Ovary (tissue), 7 donors: ENCODE measurements at regions not wholly inside any gene's neighbourhood (a gene's known extent, or its start where the extent isn't known, plus 50 kb on each side); places are given as distances from the start of the nearest gene placed in this dataset.

Source experiments
- DNase-seq, 5 donors: peaks; one replicate each; pipeline ENCODE4 v3.0.0-alpha.2; 2019 to 2020
- H3K27ac ChIP-seq, 2 donors: fragments of 200-600 bp; one replicate each; pipeline versions ENCODE4 v1.5.1 to v1.8.0; 2019 to 2022
- H3K27me3 ChIP-seq: fragments of 200-600 bp; one replicate; pipeline ENCODE4 v1.8.0; 2022
- H3K36me3 ChIP-seq: fragments of 200-600 bp; sonication (generic); one replicate; pipeline ENCODE4 v1.5.1; 2019
- H3K4me1 ChIP-seq: one replicate; pipeline ENCODE4 v1.8.1; 2013; ENCODE audit warnings: mild to moderate bottlenecking, moderate library complexity; ENCODE audit not compliant: insufficient read depth
- H3K4me3 ChIP-seq: fragments of 200-600 bp; sonication (generic); one replicate; pipeline ENCODE4 v1.5.1; 2017
- H3K9me3 ChIP-seq, 2 donors: fragments of 200-600 bp in 1 of 2; sonication (generic) in 1 of 2; one replicate each; pipeline versions ENCODE4 v1.5.1 to v1.8.1; 2013 to 2019; ENCODE audit warnings: mild to moderate bottlenecking in 1 of 2, moderate library complexity in 1 of 2
- CTCF ChIP-seq, 3 donors: fragments of 450-650 bp in 2 of 3; fragments of 200-600 bp in 1 of 3; IDR thresholded peaks; one replicate each; pipeline versions ENCODE4 v1.5.1 to v1.8.0; 2016 to 2022; ENCODE audit warnings: antibody characterized with exemption in 3 of 3, mild to moderate bottlenecking in 1 of 3
- EP300 ChIP-seq: sonication (generic); formaldehyde crosslinking; IDR thresholded peaks from one replicate; pipeline ENCODE4 v1.6.1; 2017; ENCODE audit warnings: antibody characterized with exemption
- POLR2A ChIP-seq: fragments of 450-650 bp; IDR thresholded peaks from one replicate; pipeline ENCODE4 v1.6.1; 2017; ENCODE audit warnings: antibody characterized with exemption, mild to moderate bottlenecking, moderate library complexity
- WGBS, 3 donors: extraction: QIAGEN DNeasy Blood & Tissue Kit in 1 of 3; methylation state at CpG; one replicate each; pipeline versions ENCODE4 v1.1.5 to v1.1.7; 2013 to 2017; 5-methylcytosine and 5-hydroxymethylcytosine counted together
- intact Hi-C, 4 donors: fragments of 100-400 bp; cut with DNase I; formaldehyde crosslinking; loops; one replicate each; pipeline versions ENCODE4 v1.11.0 to v1.15.1; 2022 to 2023
- donor health status: DM: no; HTN: no; CAD: no; lungs with moderate emphysema.
- donor health status: DM: no; HTN: no; CAD: no.
- donor health status: Bipolar disorder and iron deficiency.
- donor health status: DM: no; HTN: no; CAD: no.
- donor health status: DM: yes; HTN: yes; CAD: no.

DNA sequence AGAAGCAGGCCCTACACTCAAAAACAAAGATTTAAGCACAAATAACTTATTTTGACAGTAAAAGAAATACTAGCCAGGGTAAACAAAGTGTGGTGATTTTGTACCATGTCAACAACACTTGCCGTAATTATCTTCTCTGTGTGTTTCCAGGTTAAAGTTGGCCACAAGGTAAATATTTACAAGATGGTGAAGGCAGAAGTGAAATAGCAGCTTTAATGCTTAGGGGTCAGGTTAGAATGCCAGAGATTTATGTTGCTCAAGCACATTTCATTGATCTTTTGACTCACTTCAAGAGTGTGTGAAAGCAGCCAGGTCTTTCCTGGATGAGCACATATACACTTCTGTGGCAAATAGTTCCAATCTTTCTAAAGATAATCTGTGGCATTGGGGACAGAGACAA, 270.2 kb upstream of the LUZP2 start:
- 46 to 60% (median 49%) methylated on average over 1 of the region's 1 CpG for WGBS, 3 donors
- no peak overlapping the region for H3K4me3 ChIP-seq
- TF ChIP-seq EP300 (no peak), POLR2A (no peak), CTCF (IDR thresholded peaks at IDR 0.05) (no peak)
- no peak for DNase-seq
- intact Hi-C loops = no loop called here
- H3K36me3 ChIP-seq = no peaks in the 10 kb centered on the region
- no peaks in the 10 kb centered on the region for H3K4me1 ChIP-seq
- H3K27ac ChIP-seq = no peak overlapping the region
- H3K9me3 ChIP-seq = no peaks in the 10 kb centered on the region
- H3K27me3 ChIP-seq = no peaks in the 10 kb centered on the region

GRCh38 chr11:24233041-24233440, 263.8 kb upstream of the LUZP2 start:
- 88 to 95% (median 94%) methylated on average over 1 of the region's 1 CpG for WGBS, 3 donors
- Histone ChIP-seq H3K36me3 (no peaks in the 10 kb centered on the region), H3K27ac (no peak overlapping the region), H3K27me3 (no peaks in the 10 kb centered on the region), H3K4me1 (no peaks in the 10 kb centered on the region), H3K9me3 (no peaks in the 10 kb centered on the region), H3K4me3 (no peak overlapping the region)
- TF ChIP-seq POLR2A (no peak), EP300 (no peak), CTCF (IDR thresholded peaks at IDR 0.05) (no peak)
- DNase-seq = no peak
- intact Hi-C loops = no loop called here

GRCh38 chr11:24234822-24235508, 261.9 kb upstream of the LUZP2 start:
- Histone ChIP-seq H3K9me3 (no peaks in the 10 kb centered on the region), H3K27ac (no peak overlapping the region), H3K27me3 (no peaks in the 10 kb centered on the region), H3K4me1 (no peaks in the 10 kb centered on the region), H3K36me3 (no peaks in the 10 kb centered on the region), H3K4me3 (no peak overlapping the region)
- intact Hi-C loops = no loop called here
- no peak for DNase-seq
- 83 to 88% (median 87%) methylated on average over 4 of the region's 4 CpGs for WGBS, 3 donors
- no peak for TF ChIP-seq EP300
- TF ChIP-seq POLR2A = no peak
- TF ChIP-seq CTCF (IDR thresholded peaks at IDR 0.05) = no peak

DNA sequence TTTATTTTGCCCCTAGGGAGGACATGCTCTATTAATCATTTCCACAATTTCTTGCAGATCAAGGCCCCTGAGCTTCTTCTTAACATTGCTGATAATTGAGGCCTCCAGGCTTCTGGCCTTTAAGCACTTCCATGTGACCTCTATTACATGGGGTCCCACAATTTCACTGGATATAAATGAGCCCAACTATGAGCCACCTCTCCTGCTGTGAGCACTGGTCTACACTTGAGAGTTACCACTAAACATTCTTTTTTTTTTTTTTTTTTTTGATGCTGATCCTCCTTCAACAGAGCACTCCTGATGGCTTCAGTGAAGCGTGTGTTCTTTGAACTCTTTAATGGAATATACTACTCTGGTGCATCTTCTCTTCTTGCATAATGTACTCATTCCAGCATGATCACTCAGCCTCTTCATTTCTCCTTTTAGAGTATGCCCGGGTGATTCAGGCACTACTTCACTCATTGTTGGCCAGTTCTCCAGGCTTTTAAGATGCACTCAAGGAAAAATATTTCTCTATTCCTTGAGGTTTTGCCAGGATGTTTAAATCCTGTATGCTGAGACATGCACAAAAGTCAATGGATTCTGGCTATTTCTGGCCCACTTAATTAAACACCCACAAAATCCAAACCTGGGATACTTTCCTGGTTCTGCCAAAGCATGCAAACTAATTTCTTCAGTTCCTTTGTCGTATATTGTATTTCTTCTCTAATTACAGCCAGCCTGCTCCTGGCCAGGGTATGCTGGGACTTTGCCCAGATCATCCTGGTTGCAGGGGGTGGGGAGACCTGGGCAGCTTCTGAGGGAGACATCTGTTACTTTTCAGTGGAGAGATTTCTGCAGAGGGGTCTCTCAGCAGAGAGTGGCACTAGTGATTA, 257.8 kb upstream of the LUZP2 start:
- no peaks in the 10 kb centered on the region for H3K36me3 ChIP-seq
- H3K4me3 ChIP-seq = no peak overlapping the region
- no peaks in the 10 kb centered on the region for H3K27me3 ChIP-seq
- no peaks in the 10 kb centered on the region for H3K9me3 ChIP-seq
- no peak for TF ChIP-seq POLR2A
- TF ChIP-seq CTCF (IDR thresholded peaks at IDR 0.05) = no peak
- no peak for TF ChIP-seq EP300
- no peak overlapping the region for H3K27ac ChIP-seq
- no peak for DNase-seq
- H3K4me1 ChIP-seq = no peaks in the 10 kb centered on the region
- WGBS, 3 donors = 55 to 58% (median 55%) methylated on average over 3 of the region's 3 CpGs
- intact Hi-C loops = no loop called here
